ENCODE measurements at regions not wholly inside any gene's neighbourhood (a gene's known extent, or its start where the extent isn't known, plus 50 kb on each side); places are given as distances from the start of the nearest gene placed in this dataset.

DNA sequence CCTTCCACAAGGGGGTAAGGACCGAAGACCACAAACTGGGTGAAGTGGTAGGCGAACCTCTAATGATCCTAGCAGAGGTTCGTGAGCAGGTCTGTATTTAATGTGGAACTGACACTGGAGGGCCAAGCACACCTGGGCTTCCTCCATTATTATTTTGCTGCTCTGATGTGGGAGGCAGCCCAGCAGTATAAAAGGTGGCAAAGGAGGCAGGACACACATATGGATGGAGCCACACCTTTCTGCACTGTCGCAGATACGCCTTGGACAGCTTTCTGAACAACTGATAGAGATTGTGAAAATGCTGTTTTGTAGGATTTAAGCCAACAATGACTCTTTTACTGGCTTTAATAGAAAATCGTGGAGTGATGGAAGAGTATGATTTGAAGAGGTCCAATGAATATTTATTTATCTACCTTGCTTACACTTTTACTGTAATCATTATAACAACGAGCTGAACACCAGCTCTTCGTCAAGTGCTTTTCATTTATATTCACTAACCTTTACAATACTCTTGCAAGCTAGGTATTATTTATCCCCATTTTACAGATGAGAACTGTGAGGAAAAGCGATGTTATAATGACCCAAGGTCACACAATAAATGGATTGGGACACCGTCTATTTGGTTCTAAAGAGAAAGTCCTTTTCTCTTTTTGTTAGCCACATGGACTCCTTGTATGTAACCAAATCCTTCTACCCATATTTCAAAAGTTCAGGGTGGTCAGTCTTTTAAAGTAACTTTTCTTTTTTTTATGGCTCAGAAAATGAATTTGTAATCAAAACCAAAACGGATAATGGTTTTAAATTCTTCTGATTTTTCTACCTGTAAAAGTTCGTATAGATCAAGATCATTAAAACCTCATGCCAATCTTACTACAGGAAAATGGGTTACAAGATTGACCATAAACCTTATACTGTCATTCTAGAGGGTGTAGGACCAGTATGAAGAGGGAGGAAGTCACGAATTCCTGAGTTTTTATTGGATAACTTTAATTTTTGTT, 116.9 kb downstream of the UTRN start:
- H3K9me3 Mint-ChIP-seq (ENCODE audit: low read depth, unreplicated experiment) = no peaks in the 10 kb centered on the region
- CTCF ChIA-PET = no interaction called here
- no peak for DNase-seq
- no peak overlapping the region for H3K27ac Mint-ChIP-seq (ENCODE audit: unreplicated experiment)
- no TSS peak for BruUV-seq (replicated peaks)
- H3K27me3 Mint-ChIP-seq (ENCODE audit: unreplicated experiment) = no peaks in the 10 kb centered on the region
- no peaks in the 10 kb centered on the region for H3K4me1 Mint-ChIP-seq (ENCODE audit: low read depth, unreplicated experiment)
- no peak overlapping the region for H3K4me3 Mint-ChIP-seq (ENCODE audit: low read depth, unreplicated experiment)
- TF ChIP-seq, protein P1, sequence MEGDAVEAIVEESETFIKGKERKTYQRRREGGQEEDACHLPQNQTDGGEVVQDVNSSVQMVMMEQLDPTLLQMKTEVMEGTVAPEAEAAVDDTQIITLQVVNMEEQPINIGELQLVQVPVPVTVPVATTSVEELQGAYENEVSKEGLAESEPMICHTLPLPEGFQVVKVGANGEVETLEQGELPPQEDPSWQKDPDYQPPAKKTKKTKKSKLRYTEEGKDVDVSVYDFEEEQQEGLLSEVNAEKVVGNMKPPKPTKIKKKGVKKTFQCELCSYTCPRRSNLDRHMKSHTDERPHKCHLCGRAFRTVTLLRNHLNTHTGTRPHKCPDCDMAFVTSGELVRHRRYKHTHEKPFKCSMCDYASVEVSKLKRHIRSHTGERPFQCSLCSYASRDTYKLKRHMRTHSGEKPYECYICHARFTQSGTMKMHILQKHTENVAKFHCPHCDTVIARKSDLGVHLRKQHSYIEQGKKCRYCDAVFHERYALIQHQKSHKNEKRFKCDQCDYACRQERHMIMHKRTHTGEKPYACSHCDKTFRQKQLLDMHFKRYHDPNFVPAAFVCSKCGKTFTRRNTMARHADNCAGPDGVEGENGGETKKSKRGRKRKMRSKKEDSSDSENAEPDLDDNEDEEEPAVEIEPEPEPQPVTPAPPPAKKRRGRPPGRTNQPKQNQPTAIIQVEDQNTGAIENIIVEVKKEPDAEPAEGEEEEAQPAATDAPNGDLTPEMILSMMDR (IDR thresholded peaks at IDR 0.05; ENCODE audit: unreplicated experiment) = no peak
- intact Hi-C loops (cut with micrococcal nuclease; ENCODE audit: unreplicated experiment) = no loop called here
- H3K36me3 Mint-ChIP-seq (ENCODE audit: insufficient read depth, unreplicated experiment) = no peaks in the 10 kb centered on the region

DNA sequence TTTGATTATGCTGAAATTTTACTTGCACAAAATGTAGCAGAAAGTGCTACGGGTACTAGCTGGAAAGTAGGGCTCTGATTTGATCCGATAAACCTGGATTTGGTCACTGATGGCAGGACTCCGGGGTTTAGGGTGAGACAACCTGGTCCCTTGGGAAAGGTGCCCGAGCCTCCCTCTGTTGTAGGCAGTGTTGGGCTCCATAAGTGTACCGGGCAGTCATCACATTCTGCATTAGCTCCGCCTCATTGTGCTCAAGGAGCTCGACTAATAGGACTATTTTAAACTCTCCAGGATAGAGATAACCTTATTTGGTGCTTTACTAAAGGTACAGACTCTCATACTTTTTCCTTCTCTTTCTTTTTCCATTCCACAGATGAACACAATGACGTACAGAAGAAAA, 117.6 kb downstream of the UTRN start:
- Mint-ChIP-seq H3K36me3 (ENCODE audit: insufficient read depth, unreplicated experiment) (no peaks in the 10 kb centered on the region), H3K4me1 (ENCODE audit: low read depth, unreplicated experiment) (no peaks in the 10 kb centered on the region), H3K4me3 (ENCODE audit: low read depth, unreplicated experiment) (no peak overlapping the region), H3K27me3 (ENCODE audit: unreplicated experiment) (no peaks in the 10 kb centered on the region), H3K27ac (ENCODE audit: unreplicated experiment) (no peak overlapping the region), H3K9me3 (ENCODE audit: low read depth, unreplicated experiment) (no peaks in the 10 kb centered on the region)
- intact Hi-C loops (cut with micrococcal nuclease; ENCODE audit: unreplicated experiment) = no loop called here
- no TSS peak for BruUV-seq (replicated peaks)
- no peak for DNase-seq
- CTCF ChIA-PET = interaction anchor here (0.6 kb wide), 1 partner anchor 146 kb away, joined by 8 read pairs; no protein-coding TSS in a partner anchor
- TF ChIP-seq, protein P1 (IDR thresholded peaks at IDR 0.05; ENCODE audit: unreplicated experiment) = no peak

DNA sequence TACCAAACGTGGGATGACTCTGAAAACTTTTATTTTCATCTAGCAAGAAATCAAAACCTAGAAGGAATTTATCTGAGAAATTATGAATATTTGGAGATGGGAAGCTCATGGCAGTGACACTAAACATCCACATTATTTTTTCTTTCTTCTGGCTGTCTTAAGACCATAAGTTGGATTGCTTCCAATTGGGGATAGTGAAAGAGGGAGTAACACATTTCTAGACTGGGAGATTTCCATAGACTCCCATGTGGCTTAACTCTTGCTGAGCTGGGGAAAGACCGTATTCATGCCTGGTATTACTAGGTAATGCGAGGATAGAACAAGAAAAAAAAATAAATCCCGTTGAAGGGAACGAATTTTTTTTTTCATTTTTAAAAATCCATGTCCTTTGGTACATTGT, 120.0 kb downstream of the UTRN start:
- H3K27ac Mint-ChIP-seq (ENCODE audit: unreplicated experiment) = no peak overlapping the region
- no peak for DNase-seq
- CTCF ChIA-PET = no interaction called here
- H3K4me3 Mint-ChIP-seq (ENCODE audit: low read depth, unreplicated experiment) = no peak overlapping the region
- intact Hi-C loops (cut with micrococcal nuclease; ENCODE audit: unreplicated experiment) = no loop called here
- H3K27me3 Mint-ChIP-seq (ENCODE audit: unreplicated experiment) = no peaks in the 10 kb centered on the region
- TF ChIP-seq, protein P1 (IDR thresholded peaks at IDR 0.05; ENCODE audit: unreplicated experiment) = no peak
- no TSS peak for BruUV-seq (replicated peaks)
- H3K36me3 Mint-ChIP-seq (ENCODE audit: insufficient read depth, unreplicated experiment) = no peaks in the 10 kb centered on the region
- no peaks in the 10 kb centered on the region for H3K4me1 Mint-ChIP-seq (ENCODE audit: low read depth, unreplicated experiment)
- no peaks in the 10 kb centered on the region for H3K9me3 Mint-ChIP-seq (ENCODE audit: low read depth, unreplicated experiment)

DNA sequence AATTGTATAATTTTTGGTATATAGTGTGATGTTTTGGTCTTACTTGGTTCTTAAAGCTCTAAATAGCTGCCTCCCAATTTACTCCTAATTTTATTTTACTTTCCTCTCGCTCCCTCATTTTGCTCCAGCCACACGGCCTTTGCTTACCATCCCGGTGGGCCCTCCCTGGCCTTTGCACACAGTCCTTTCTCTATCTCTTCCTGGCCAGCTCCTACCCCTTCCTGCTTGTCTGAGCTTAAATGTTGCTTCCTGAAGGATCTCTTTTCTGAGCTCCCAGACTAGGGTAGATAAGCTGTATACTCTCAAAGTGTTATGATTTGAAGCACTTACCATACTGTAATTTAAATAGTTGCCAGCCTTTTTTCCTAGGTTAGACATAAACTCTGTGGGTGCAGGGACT, 121.7 kb downstream of the UTRN start:
- no TSS peak for BruUV-seq (replicated peaks)
- no peak for DNase-seq
- Mint-ChIP-seq H3K27ac (ENCODE audit: unreplicated experiment) (no peak overlapping the region), H3K9me3 (ENCODE audit: low read depth, unreplicated experiment) (no peaks in the 10 kb centered on the region), H3K4me3 (ENCODE audit: low read depth, unreplicated experiment) (no peak overlapping the region), H3K4me1 (ENCODE audit: low read depth, unreplicated experiment) (peaks cover 6% of the 10 kb centered on the region), H3K36me3 (ENCODE audit: insufficient read depth, unreplicated experiment) (no peaks in the 10 kb centered on the region), H3K27me3 (ENCODE audit: unreplicated experiment) (no peaks in the 10 kb centered on the region)
- CTCF ChIA-PET = no interaction called here
- intact Hi-C loops (cut with micrococcal nuclease; ENCODE audit: unreplicated experiment) = no loop called here
- TF ChIP-seq, protein P1 (IDR thresholded peaks at IDR 0.05; ENCODE audit: unreplicated experiment) = no peak
